ENCODE measurements at regions not wholly inside any gene's neighbourhood (a gene's known extent, or its start where the extent isn't known, plus 50 kb on each side); places are given as distances from the start of the nearest gene placed in this dataset.

GRCh38 chr4:66609014-66609413 is 936.3 kb downstream of the CENPC start:
- peaks cover 11% of the 10 kb centered on the region for H3K9me3 Mint-ChIP-seq
- no peak overlapping the region for H3K4me3 Mint-ChIP-seq
- intact Hi-C loops (cut with micrococcal nuclease): no loop called here
- no peak for DNase-seq
- no peak overlapping the region for H3K27ac Mint-ChIP-seq
- CTCF ChIA-PET: no interaction called here
- H3K27me3 Mint-ChIP-seq (ENCODE audit: low read depth): no peaks in the 10 kb centered on the region
- H3K4me1 Mint-ChIP-seq (ENCODE audit: low read depth): no peaks in the 10 kb centered on the region
- no peaks in the 10 kb centered on the region for H3K36me3 Mint-ChIP-seq (ENCODE audit: low read depth)

DNA sequence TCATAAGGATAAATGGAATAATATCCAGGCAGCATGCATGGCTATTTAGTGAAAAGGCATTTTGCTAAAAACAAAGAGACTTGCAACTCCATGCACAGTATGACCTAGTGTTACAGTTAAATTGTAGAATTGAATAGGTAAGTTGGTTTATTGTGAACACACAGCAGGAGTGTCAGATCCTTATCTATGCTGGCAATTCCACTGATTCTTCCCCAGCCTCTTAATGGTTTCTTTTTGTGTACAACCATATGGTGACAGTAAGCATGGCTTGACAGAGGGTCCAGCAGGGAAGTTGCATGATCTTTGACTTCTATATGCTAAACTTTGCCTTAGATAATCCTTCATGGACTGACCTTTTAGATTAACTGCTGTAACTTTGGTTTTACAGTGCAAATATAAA is 936.6 kb upstream of the EPHA5 start:
- peaks cover 6% of the 10 kb centered on the region for H3K9me3 Mint-ChIP-seq
- no peak overlapping the region for H3K4me3 Mint-ChIP-seq
- H3K27ac Mint-ChIP-seq: no peak overlapping the region
- H3K36me3 Mint-ChIP-seq (ENCODE audit: low read depth): no peaks in the 10 kb centered on the region
- DNase-seq: no peak
- CTCF ChIA-PET: no interaction called here
- H3K27me3 Mint-ChIP-seq (ENCODE audit: low read depth): no peaks in the 10 kb centered on the region
- intact Hi-C loops (cut with micrococcal nuclease): no loop called here
- no peaks in the 10 kb centered on the region for H3K4me1 Mint-ChIP-seq (ENCODE audit: low read depth)

DNA sequence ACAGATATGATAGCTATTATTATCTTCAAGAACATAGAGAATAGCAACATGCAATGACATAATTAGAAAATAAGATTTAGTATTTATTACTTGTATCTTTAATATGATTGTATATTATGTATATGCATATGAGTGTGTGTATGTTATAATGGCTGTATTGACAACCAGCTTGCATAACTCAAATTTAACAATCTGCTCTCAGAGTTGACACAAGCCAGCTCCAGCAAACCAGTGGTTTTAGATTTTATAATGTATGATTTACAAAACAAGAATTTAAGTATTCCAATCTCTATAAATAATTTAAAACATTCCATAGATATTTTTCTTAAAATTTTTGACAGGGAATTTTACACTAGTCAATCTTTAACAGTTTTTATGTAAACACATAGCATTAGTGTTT is 935.9 kb upstream of the EPHA5 start:
- no peak overlapping the region for H3K4me3 Mint-ChIP-seq
- H3K27ac Mint-ChIP-seq: no peak overlapping the region
- no peak for DNase-seq
- H3K36me3 Mint-ChIP-seq (ENCODE audit: low read depth): no peaks in the 10 kb centered on the region
- H3K27me3 Mint-ChIP-seq (ENCODE audit: low read depth): no peaks in the 10 kb centered on the region
- intact Hi-C loops (cut with micrococcal nuclease): no loop called here
- H3K4me1 Mint-ChIP-seq (ENCODE audit: low read depth): no peaks in the 10 kb centered on the region
- peaks cover 7% of the 10 kb centered on the region for H3K9me3 Mint-ChIP-seq
- CTCF ChIA-PET: no interaction called here

DNA sequence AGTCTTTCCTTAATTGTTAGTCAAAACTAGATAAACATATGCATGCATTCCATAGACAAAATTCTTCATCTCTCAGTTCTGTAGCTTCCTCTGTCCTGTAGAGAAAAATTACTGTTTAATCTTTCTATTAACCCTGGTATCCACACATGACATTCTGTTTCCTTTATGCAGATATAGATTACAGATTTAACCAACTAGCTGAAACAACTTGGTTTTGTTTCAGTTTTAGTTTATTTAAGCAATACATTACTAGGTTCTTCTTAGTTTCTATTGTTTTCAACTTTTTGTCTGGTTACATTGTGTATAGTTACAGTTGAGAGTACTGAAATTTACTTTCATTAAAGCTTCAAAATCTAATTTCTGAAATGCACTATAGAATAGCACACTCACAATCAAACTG is 933.9 kb upstream of the EPHA5 start:
- Mint-ChIP-seq H3K9me3 (peaks cover 9% of the 10 kb centered on the region), H3K27ac (no peak overlapping the region), H3K4me1 (ENCODE audit: low read depth) (no peaks in the 10 kb centered on the region), H3K27me3 (ENCODE audit: low read depth) (no peaks in the 10 kb centered on the region), H3K36me3 (ENCODE audit: low read depth) (no peaks in the 10 kb centered on the region), H3K4me3 (no peak overlapping the region)
- CTCF ChIA-PET: no interaction called here
- DNase-seq: no peak
- intact Hi-C loops (cut with micrococcal nuclease): no loop called here

- Mint-ChIP-seq H3K4me3 (no peak overlapping the region), H3K4me1 (ENCODE audit: low read depth) (no peaks in the 10 kb centered on the region), H3K36me3 (ENCODE audit: low read depth) (no peaks in the 10 kb centered on the region), H3K27me3 (ENCODE audit: low read depth) (no peaks in the 10 kb centered on the region), H3K27ac (no peak overlapping the region), H3K9me3 (peaks cover 6% of the 10 kb centered on the region)
- no peak for DNase-seq
- intact Hi-C loops (cut with micrococcal nuclease): no loop called here
- CTCF ChIA-PET: no interaction called here
Observed at GRCh38 chr4:66602622-66603021, 932.3 kb upstream of the EPHA5 start.

GRCh38 chr4:66591968-66592367 is 921.7 kb upstream of the EPHA5 start:
- H3K27ac Mint-ChIP-seq: no peak overlapping the region
- peaks cover 3% of the 10 kb centered on the region for H3K9me3 Mint-ChIP-seq
- CTCF ChIA-PET: no interaction called here

DNA sequence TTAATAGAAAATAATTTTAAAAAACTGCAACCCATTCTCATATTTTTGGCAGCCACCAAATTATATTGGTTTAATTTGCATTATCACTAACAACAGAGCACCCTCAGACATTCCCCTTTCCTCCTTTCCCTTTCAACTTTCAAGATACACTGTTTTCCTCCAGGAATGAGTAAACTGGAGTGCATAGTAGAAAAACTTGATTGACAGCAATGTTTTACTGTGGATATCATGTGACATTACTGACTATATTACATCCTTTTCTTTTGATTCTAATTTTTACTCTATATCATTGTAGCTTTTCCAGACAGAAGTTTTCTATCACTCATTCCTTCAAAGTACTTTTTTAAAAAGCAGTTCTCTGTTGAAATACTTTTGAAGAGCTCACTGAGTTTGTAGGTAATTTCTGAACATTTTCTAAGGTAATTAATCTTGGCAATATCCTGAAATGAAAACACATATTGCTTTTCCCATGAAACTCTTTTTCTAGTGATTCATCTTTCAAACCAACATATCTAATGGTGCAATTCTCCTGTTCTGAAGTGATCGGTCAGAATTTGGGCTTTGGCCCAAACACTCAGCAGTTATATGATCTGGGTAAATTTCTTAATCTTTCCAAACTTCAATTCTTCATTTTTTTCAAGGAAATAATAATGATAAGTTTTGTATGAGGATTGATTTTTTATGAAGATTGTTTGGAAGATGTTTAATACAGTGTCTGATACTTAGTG is 920.4 kb upstream of the EPHA5 start:
- no peak for DNase-seq
- Mint-ChIP-seq H3K36me3 (ENCODE audit: low read depth) (no peaks in the 10 kb centered on the region), H3K27ac (no peak overlapping the region), H3K9me3 (peaks cover 1% of the 10 kb centered on the region), H3K4me1 (ENCODE audit: low read depth) (no peaks in the 10 kb centered on the region), H3K4me3 (no peak overlapping the region), H3K27me3 (ENCODE audit: low read depth) (no peaks in the 10 kb centered on the region)
- CTCF ChIA-PET: no interaction called here
- intact Hi-C loops (cut with micrococcal nuclease): no loop called here

More at GRCh38 chr4:66591968-66592367, 921.7 kb upstream of the EPHA5 start:
- Mint-ChIP-seq H3K4me3 (no peak overlapping the region), H3K4me1 (ENCODE audit: low read depth) (no peaks in the 10 kb centered on the region), H3K36me3 (ENCODE audit: low read depth) (no peaks in the 10 kb centered on the region), H3K27me3 (ENCODE audit: low read depth) (no peaks in the 10 kb centered on the region)
- intact Hi-C loops (cut with micrococcal nuclease): no loop called here
- DNase-seq: no peak

DNA sequence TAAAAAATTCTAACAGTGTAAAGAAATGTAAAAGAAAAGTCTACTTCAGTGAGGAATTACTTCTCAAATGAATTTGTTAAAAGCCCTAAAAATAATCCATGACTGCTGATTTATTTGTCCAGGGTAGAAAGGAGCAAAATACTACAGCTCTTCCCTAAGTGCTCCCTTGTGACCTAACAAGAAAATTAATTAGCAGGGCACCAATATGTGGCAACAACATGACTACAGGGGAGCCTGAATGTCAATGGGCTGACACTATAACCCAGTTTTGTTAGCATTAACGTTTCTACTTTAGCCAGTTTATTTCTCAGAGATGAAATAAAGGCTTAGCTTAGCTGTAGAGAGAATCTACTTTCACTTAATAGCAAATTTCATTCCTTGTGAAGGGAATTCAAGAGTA is 918.9 kb upstream of the EPHA5 start:
- Mint-ChIP-seq H3K27ac (no peak overlapping the region), H3K4me3 (no peak overlapping the region), H3K9me3 (peaks cover 1% of the 10 kb centered on the region), H3K27me3 (ENCODE audit: low read depth) (no peaks in the 10 kb centered on the region), H3K36me3 (ENCODE audit: low read depth) (no peaks in the 10 kb centered on the region), H3K4me1 (ENCODE audit: low read depth) (no peaks in the 10 kb centered on the region)
- intact Hi-C loops (cut with micrococcal nuclease): no loop called here
- CTCF ChIA-PET: no interaction called here
- DNase-seq: no peak

DNA sequence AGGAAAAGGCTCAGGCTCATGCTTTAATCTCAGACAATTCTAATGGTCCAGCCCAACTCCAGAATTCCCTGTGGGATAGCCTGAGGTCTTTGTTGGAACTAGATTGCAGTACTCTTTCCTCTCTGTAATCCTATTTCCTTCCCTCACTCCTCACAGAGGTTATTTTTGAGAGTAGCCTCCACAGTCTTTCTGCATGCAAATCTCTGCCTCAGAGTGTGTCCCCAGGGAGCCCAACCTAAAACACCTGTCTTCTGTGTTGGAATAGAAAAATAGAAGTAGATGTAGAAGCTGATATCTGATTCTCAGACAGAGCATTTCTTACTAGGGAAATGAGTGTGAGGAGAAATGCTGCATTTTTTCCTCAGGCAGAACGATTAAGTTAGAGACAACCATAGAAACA is 915.5 kb upstream of the EPHA5 start:
- Mint-ChIP-seq H3K27ac (no peak overlapping the region), H3K4me1 (ENCODE audit: low read depth) (no peaks in the 10 kb centered on the region), H3K36me3 (ENCODE audit: low read depth) (no peaks in the 10 kb centered on the region), H3K4me3 (no peak overlapping the region), H3K27me3 (ENCODE audit: low read depth) (no peaks in the 10 kb centered on the region), H3K9me3 (peaks cover 1% of the 10 kb centered on the region)
- CTCF ChIA-PET: no interaction called here
- DNase-seq: no peak
- intact Hi-C loops (cut with micrococcal nuclease): no loop called here

GRCh38 chr4:66577922-66578321 is 907.6 kb upstream of the EPHA5 start:
- no peaks in the 10 kb centered on the region for H3K4me1 Mint-ChIP-seq (ENCODE audit: low read depth)
- no peak overlapping the region for H3K27ac Mint-ChIP-seq
- no peaks in the 10 kb centered on the region for H3K27me3 Mint-ChIP-seq (ENCODE audit: low read depth)
- H3K4me3 Mint-ChIP-seq: no peak overlapping the region
- peaks cover 4% of the 10 kb centered on the region for H3K9me3 Mint-ChIP-seq
- CTCF ChIA-PET: no interaction called here
- intact Hi-C loops (cut with micrococcal nuclease): no loop called here
- DNase-seq: no peak
- no peaks in the 10 kb centered on the region for H3K36me3 Mint-ChIP-seq (ENCODE audit: low read depth)

DNA sequence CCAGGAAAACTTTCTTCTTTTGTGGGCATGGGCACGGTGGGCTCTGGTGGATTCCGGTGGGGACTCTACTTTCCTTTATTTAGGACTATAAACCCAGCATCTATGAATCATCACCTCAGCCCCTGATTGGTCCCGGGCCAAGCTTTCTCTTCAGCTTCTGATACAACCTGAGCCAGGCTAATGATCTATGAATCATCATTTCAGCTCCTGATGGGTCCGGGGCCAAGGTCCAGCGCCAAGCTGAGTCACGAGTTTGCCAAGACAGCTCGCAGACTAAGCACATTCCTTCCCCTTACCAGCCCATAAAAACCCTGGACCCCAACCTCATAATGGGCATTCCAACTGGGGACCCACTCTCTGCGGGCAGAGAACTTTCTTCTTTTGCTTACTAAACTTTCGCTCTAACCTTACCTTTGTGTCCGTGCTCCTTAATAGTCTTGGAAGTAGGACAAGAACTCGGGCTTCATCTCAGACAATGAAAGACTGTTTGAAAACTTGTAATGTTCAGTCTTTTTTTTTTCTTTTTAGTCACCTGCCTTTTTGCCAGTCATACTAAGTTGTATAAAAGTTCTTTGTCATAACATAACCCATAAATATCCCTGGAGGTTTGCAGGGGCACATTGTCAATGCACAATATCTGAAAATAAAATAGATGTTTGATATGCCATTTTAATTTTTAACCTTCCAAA is 904.9 kb upstream of the EPHA5 start:
- CTCF ChIA-PET: no interaction called here
- Mint-ChIP-seq H3K27ac (no peak overlapping the region), H3K4me1 (ENCODE audit: low read depth) (no peaks in the 10 kb centered on the region), H3K9me3 (peaks cover 4% of the 10 kb centered on the region), H3K4me3 (no peak overlapping the region), H3K27me3 (ENCODE audit: low read depth) (no peaks in the 10 kb centered on the region), H3K36me3 (ENCODE audit: low read depth) (no peaks in the 10 kb centered on the region)
- intact Hi-C loops (cut with micrococcal nuclease): no loop called here
- DNase-seq: no peak

GRCh38 chr4:66574145-66574978 is 904.1 kb upstream of the EPHA5 start:
- no peak for DNase-seq
- Mint-ChIP-seq H3K4me3 (no peak overlapping the region), H3K27ac (no peak overlapping the region), H3K36me3 (ENCODE audit: low read depth) (no peaks in the 10 kb centered on the region), H3K4me1 (ENCODE audit: low read depth) (no peaks in the 10 kb centered on the region), H3K27me3 (ENCODE audit: low read depth) (no peaks in the 10 kb centered on the region), H3K9me3 (peaks cover 2% of the 10 kb centered on the region)
- CTCF ChIA-PET: no interaction called here
- intact Hi-C loops (cut with micrococcal nuclease): no loop called here

GRCh38 chr4:66572949-66573348 is 902.7 kb upstream of the EPHA5 start:
- DNase-seq: no peak
- H3K4me3 Mint-ChIP-seq: no peak overlapping the region
- H3K27me3 Mint-ChIP-seq (ENCODE audit: low read depth): no peaks in the 10 kb centered on the region
- intact Hi-C loops (cut with micrococcal nuclease): no loop called here
- H3K27ac Mint-ChIP-seq: no peak overlapping the region
- no peaks in the 10 kb centered on the region for H3K36me3 Mint-ChIP-seq (ENCODE audit: low read depth)
- H3K9me3 Mint-ChIP-seq: peaks cover 2% of the 10 kb centered on the region
- no peaks in the 10 kb centered on the region for H3K4me1 Mint-ChIP-seq (ENCODE audit: low read depth)
- CTCF ChIA-PET: interaction anchor here (1.1 kb wide), 1 partner anchor 10 kb away, joined by 3 read pairs; no protein-coding TSS in a partner anchor
